Smooth muscle cell (in vitro differentiated cells): ENCODE measurements at regions not wholly inside any gene's neighbourhood (a gene's known extent, or its start where the extent isn't known, plus 50 kb on each side); places are given as distances from the start of the nearest gene placed in this dataset.

ENCODE experiments used
- DNase-seq: peaks from one replicate; lab custom pipeline; 2025; ENCODE audit not compliant: unreplicated experiment; lab: John Stamatoyannopoulos, UW
- H2AFZ ChIP-seq: fragments of 200-600 bp; sonication (generic); 2 replicates; pipeline ENCODE4 v1.6.0; 2016; ENCODE audit warnings: antibody characterized with exemption, low read depth, mild to moderate bottlenecking
- H3F3A ChIP-seq: fragments of 200-600 bp; sonication (generic); 2 replicates; pipeline ENCODE4 v1.6.0; 2017; ENCODE audit warnings: antibody characterized with exemption, low read depth
- H3K27ac ChIP-seq: fragments of 200-600 bp; sonication (generic); 2 replicates; pipeline ENCODE4 v1.5.1; 2016; ENCODE audit warnings: low read depth, mild to moderate bottlenecking
- H3K27me3 ChIP-seq: fragments of 200-600 bp; sonication (generic); 2 replicates; pipeline ENCODE4 v1.6.1; 2016; ENCODE audit warnings: low read depth, mild to moderate bottlenecking
- H3K36me3 ChIP-seq: fragments of 200-600 bp; sonication (generic); 2 replicates; pipeline ENCODE4 v1.5.1; 2016; ENCODE audit warnings: low read depth
- H3K4me1 ChIP-seq: fragments of 200-600 bp; sonication (generic); 2 replicates; pipeline ENCODE4 v1.5.1; 2016; ENCODE audit warnings: low read depth
- H3K4me2 ChIP-seq: fragments of 200-600 bp; sonication (generic); 2 replicates; pipeline ENCODE4 v1.6.0; 2016; ENCODE audit warnings: mild to moderate bottlenecking
- H3K4me3 ChIP-seq: fragments of 200-600 bp; sonication (generic); 2 replicates; pipeline ENCODE4 v1.5.1; 2016; ENCODE audit warnings: mild to moderate bottlenecking
- H3K79me2 ChIP-seq: fragments of 200-600 bp; sonication (generic); 2 replicates; pipeline ENCODE4 v1.6.0; 2016; ENCODE audit warnings: low read depth, mild to moderate bottlenecking
- H3K9ac ChIP-seq: fragments of 200-600 bp; sonication (generic); 2 replicates; pipeline ENCODE4 v1.6.0; 2016; ENCODE audit warnings: low read depth
- H3K9me3 ChIP-seq: fragments of 200-600 bp; sonication (generic); replicated peaks from 2 replicates; pipeline ENCODE4 v1.5.1; 2016; ENCODE audit warnings: low read depth
- H4K20me1 ChIP-seq: fragments of 200-600 bp; sonication (generic); 2 replicates; pipeline ENCODE4 v1.6.0; 2016; ENCODE audit warnings: low read depth
- CTCF ChIP-seq: fragments of 200-600 bp; sonication (generic); IDR thresholded peaks from 2 replicates; pipeline ENCODE4 v1.5.1; 2017; ENCODE audit warnings: borderline replicate concordance, mild to moderate bottlenecking, antibody characterized with exemption; ENCODE audit not compliant: insufficient read depth, poor library complexity, severe bottlenecking
- WGBS: methylation state at CpG from one replicate; pipeline ENCODE4 v1.1.7; 2016; ENCODE audit warnings: low lambda C conversion rate; 5-methylcytosine and 5-hydroxymethylcytosine counted together

DNA sequence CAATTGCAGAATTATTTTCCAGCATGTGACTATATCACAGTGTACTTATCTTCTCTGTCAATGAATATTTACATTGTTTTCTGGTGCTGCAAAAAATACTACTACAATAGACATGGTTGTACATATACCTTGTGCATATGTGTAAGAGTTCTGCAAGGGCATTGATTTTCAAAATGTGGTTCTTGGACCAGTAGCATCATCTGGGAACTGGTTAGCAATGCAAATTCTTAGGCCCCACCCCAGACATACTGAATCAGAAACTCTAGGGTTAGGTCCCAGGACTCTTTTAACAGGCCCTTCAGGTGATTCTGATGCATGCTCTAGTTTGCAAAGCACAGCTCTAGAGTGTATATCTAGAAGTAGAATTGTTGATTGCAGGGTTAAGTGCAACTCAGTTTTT lies 292.3 kb downstream of the ZNF621 start:
- Histone ChIP-seq H3K9me3 (no peaks in the 10 kb centered on the region), H3K27me3 (no peaks in the 10 kb centered on the region), H2AFZ (no peak overlapping the region), H3K4me1 (no peaks in the 10 kb centered on the region), H3K36me3 (no peaks in the 10 kb centered on the region), H4K20me1 (no peaks in the 10 kb centered on the region), H3K4me2 (no peak overlapping the region), H3K79me2 (no peaks in the 10 kb centered on the region), H3K4me3 (no peak overlapping the region), H3F3A (no peaks in the 10 kb centered on the region), H3K9ac (no peak overlapping the region), H3K27ac (no peak overlapping the region)
- no peak for TF ChIP-seq CTCF
- no peak for DNase-seq

GRCh38 chr3:40821315-40821714 lies 296.6 kb downstream of the ZNF621 start:
- DNase-seq, result no peak
- Histone ChIP-seq H3K4me1 (no peaks in the 10 kb centered on the region), H3K27ac (no peak overlapping the region), H3K36me3 (no peaks in the 10 kb centered on the region), H3K4me3 (no peak overlapping the region), H3F3A (no peaks in the 10 kb centered on the region), H3K4me2 (no peak overlapping the region), H3K79me2 (no peaks in the 10 kb centered on the region), H3K9me3 (no peaks in the 10 kb centered on the region), H4K20me1 (no peaks in the 10 kb centered on the region), H2AFZ (no peak overlapping the region), H3K27me3 (no peaks in the 10 kb centered on the region), H3K9ac (no peak overlapping the region)
- no peak for TF ChIP-seq CTCF
- 94% methylated on average over 1 of the region's 1 CpG for WGBS

DNA sequence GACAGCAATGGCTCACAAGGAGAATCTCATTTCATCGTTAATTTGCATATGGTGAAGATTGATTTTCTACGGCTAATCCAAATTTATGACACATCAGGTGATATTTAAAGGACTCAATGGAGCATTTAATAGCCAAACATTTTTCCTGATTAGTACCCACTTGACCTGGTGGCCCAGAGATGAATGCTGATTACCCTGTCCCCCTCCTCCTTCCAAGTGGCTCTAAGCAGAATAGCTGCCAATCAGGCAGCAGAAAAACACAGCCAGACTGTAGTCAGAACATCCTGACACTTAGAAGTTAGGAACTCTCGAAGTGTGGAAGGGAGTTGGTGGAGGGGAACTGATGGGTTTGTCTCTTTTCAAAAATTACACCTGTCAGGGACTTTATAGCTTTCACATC lies 302.5 kb downstream of the ZNF621 start:
- H3K27ac ChIP-seq, result no peak overlapping the region
- no peak overlapping the region for H3K4me3 ChIP-seq
- no peak for TF ChIP-seq CTCF
- no peaks in the 10 kb centered on the region for H4K20me1 ChIP-seq
- no peak for DNase-seq
- 95% methylated on average over 3 of the region's 3 CpGs for WGBS
- H2AFZ ChIP-seq, result no peak overlapping the region
- H3K79me2 ChIP-seq, result no peaks in the 10 kb centered on the region
- no peaks in the 10 kb centered on the region for H3K27me3 ChIP-seq
- H3K9me3 ChIP-seq, result no peaks in the 10 kb centered on the region
- no peaks in the 10 kb centered on the region for H3K36me3 ChIP-seq
- H3K4me2 ChIP-seq, result no peak overlapping the region
- no peaks in the 10 kb centered on the region for H3K4me1 ChIP-seq
- no peaks in the 10 kb centered on the region for H3F3A ChIP-seq
- no peak overlapping the region for H3K9ac ChIP-seq

- DNase-seq, result no peak
- H3K36me3 ChIP-seq, result no peaks in the 10 kb centered on the region
- H3K27ac ChIP-seq, result peak overlapping the region; percentile 60
- no peaks in the 10 kb centered on the region for H3K27me3 ChIP-seq
- no peaks in the 10 kb centered on the region for H3K4me1 ChIP-seq
- H3K79me2 ChIP-seq, result no peaks in the 10 kb centered on the region
- 48% methylated on average over 8 of the region's 8 CpGs for WGBS
- no peaks in the 10 kb centered on the region for H4K20me1 ChIP-seq
- TF ChIP-seq CTCF, result no peak
- H3F3A ChIP-seq, result no peaks in the 10 kb centered on the region
- H2AFZ ChIP-seq, result no peak overlapping the region
- H3K4me2 ChIP-seq, result no peak overlapping the region
- H3K9ac ChIP-seq, result no peak overlapping the region
- H3K4me3 ChIP-seq, result no peak overlapping the region
- no peaks in the 10 kb centered on the region for H3K9me3 ChIP-seq
Observed at GRCh38 chr3:40827942-40828688, 303.4 kb downstream of the ZNF621 start.
